Colonic mucosa (tissue), 4 donors: ENCODE measurements at regions not wholly inside any gene's neighbourhood (a gene's known extent, or its start where the extent isn't known, plus 50 kb on each side); places are given as distances from the start of the nearest gene placed in this dataset.

Experiments
- DNase-seq: peaks from one replicate; pipeline ENCODE4 v3.0.0-alpha.2; 2020
- H3K27ac ChIP-seq: fragments of 200-600 bp; one replicate; pipeline ENCODE4 v1.8.0; 2021
- H3K27me3 ChIP-seq: fragments of 200-600 bp; one replicate; pipeline ENCODE4 v1.8.0; 2021
- H3K36me3 ChIP-seq: fragments of 200-600 bp; one replicate; pipeline ENCODE4 v1.8.0; 2021
- H3K4me1 ChIP-seq: fragments of 200-600 bp; one replicate; pipeline ENCODE4 v1.8.0; 2021; ENCODE audit warnings: mild to moderate bottlenecking
- H3K4me3 ChIP-seq: fragments of 200-600 bp; one replicate; pipeline ENCODE4 v1.8.0; 2021
- H3K9ac ChIP-seq, 2 donors: one replicate each; pipeline ENCODE4 v1.7.0; 2013; ENCODE audit warnings: control low read depth in 2 of 2, low read depth in 2 of 2, low read length in 2 of 2
- H3K9me3 ChIP-seq: fragments of 200-600 bp; one replicate; pipeline ENCODE4 v1.8.0; 2021
- intact Hi-C: fragments of 100-400 bp; cut with DNase I; formaldehyde crosslinking; loops from one replicate; pipeline ENCODE4 v1.14.1; 2022
- TF ChIP-seq, protein P1 (sequence below): fragments of 200-600 bp; IDR thresholded peaks from one replicate; pipeline ENCODE4 v1.8.0; 2022; ENCODE audit warnings: antibody characterized with exemption, mild to moderate bottlenecking
- donor health status: healthy.
- donor health status: DM: no; HTN: no; CAD: no.
- donor health status: DM: no; HTN: no; CAD: no.

DNA sequence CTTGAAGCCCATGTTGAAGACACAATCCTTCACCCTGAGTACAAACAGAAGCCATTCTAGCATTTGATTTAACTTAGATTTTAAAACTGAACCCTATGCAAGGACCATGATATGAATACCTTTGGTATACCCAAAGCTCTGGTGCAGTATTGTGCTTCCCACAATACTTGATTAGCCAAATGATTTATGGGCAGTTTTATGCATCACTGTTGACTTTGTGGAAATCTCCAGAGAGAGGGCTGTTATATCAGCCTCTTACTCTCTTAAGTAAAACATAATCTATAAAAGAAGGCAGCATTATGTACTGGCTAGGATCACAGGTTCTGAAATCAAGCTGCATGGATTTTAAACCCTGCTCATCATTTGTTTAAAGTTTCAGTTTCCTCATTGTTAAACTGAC lies 762.8 kb downstream of the EFNA5 start:
- no peak for DNase-seq
- Histone ChIP-seq H3K4me1 (no peaks in the 10 kb centered on the region), H3K27me3 (no peaks in the 10 kb centered on the region), H3K4me3 (no peak overlapping the region), H3K9me3 (no peaks in the 10 kb centered on the region), H3K36me3 (no peaks in the 10 kb centered on the region), H3K9ac (no peak overlapping the region), H3K27ac (no peak overlapping the region)
- TF ChIP-seq, protein P1, sequence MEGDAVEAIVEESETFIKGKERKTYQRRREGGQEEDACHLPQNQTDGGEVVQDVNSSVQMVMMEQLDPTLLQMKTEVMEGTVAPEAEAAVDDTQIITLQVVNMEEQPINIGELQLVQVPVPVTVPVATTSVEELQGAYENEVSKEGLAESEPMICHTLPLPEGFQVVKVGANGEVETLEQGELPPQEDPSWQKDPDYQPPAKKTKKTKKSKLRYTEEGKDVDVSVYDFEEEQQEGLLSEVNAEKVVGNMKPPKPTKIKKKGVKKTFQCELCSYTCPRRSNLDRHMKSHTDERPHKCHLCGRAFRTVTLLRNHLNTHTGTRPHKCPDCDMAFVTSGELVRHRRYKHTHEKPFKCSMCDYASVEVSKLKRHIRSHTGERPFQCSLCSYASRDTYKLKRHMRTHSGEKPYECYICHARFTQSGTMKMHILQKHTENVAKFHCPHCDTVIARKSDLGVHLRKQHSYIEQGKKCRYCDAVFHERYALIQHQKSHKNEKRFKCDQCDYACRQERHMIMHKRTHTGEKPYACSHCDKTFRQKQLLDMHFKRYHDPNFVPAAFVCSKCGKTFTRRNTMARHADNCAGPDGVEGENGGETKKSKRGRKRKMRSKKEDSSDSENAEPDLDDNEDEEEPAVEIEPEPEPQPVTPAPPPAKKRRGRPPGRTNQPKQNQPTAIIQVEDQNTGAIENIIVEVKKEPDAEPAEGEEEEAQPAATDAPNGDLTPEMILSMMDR, result no peak
- intact Hi-C loops, result no loop called here

GRCh38 chr5:106906199-106906598 lies 764.5 kb downstream of the EFNA5 start:
- H3K4me1 ChIP-seq, result no peaks in the 10 kb centered on the region
- H3K27ac ChIP-seq, result no peak overlapping the region
- DNase-seq, result no peak
- H3K4me3 ChIP-seq, result no peak overlapping the region
- intact Hi-C loops, result no loop called here
- no peaks in the 10 kb centered on the region for H3K9me3 ChIP-seq
- H3K9ac ChIP-seq, result no peak overlapping the region
- no peaks in the 10 kb centered on the region for H3K36me3 ChIP-seq
- TF ChIP-seq, protein P1, result no peak
- H3K27me3 ChIP-seq, result no peaks in the 10 kb centered on the region

DNA sequence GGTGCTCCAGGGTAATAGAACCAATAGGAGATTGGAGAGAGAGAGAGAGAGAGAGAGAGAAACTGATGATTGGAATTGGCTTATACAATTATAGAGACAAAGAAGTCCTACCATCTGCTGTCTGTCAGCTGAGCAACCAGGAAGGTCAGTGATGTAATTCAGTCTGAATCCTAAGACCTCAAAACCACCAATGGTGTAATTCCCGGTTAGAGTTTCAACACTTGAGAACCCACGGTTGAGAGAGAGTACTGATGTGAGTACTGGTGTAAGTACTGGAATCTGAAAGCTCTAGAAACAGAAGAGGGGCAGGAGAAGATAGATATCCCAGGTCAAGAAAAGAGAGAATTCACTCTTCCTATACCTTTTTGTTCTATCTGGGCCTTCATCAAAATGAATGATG lies 775.8 kb downstream of the EFNA5 start:
- H3K9me3 ChIP-seq, result no peaks in the 10 kb centered on the region
- H3K4me1 ChIP-seq, result no peaks in the 10 kb centered on the region
- no peaks in the 10 kb centered on the region for H3K27me3 ChIP-seq
- intact Hi-C loops, result no loop called here
- no peak overlapping the region for H3K4me3 ChIP-seq
- H3K27ac ChIP-seq, result no peak overlapping the region
- no peak for DNase-seq
- TF ChIP-seq, protein P1, result no peak
- H3K36me3 ChIP-seq, result no peaks in the 10 kb centered on the region
- H3K9ac ChIP-seq, result no peak overlapping the region

- no peak for DNase-seq
- no peaks in the 10 kb centered on the region for H3K9me3 ChIP-seq
- no peak overlapping the region for H3K4me3 ChIP-seq
- no peaks in the 10 kb centered on the region for H3K36me3 ChIP-seq
- TF ChIP-seq, protein P1, result no peak
- H3K27ac ChIP-seq, result no peak overlapping the region
- no peaks in the 10 kb centered on the region for H3K27me3 ChIP-seq
- no peak overlapping the region for H3K9ac ChIP-seq
- intact Hi-C loops, result no loop called here
- no peaks in the 10 kb centered on the region for H3K4me1 ChIP-seq
These were observed 788.7 kb downstream of the EFNA5 start for GRCh38 chr5:106882035-106882434.

DNA sequence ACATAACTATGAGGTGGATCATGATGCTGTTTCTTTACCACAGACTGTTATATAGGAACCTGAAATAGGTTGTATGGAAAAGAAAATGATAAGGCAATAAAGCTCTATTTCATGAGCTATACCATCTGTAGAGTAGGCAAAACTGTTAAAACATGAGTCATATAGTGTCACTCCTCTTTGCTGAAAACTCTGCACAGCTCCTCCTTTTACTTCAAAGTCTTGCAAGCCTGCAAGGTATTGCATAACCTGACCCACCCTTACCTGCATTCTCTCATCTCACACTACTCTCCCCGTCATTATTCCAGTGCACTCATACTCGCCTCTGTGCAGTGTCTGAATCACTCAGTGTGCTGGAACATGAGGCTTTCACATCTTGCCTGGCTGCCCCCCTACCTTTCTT lies 790.1 kb downstream of the EFNA5 start:
- Histone ChIP-seq H3K27ac (no peak overlapping the region), H3K4me1 (no peaks in the 10 kb centered on the region), H3K9me3 (no peaks in the 10 kb centered on the region), H3K36me3 (no peaks in the 10 kb centered on the region), H3K27me3 (no peaks in the 10 kb centered on the region), H3K4me3 (no peak overlapping the region), H3K9ac (no peak overlapping the region)
- DNase-seq, result no peak
- intact Hi-C loops, result no loop called here
- TF ChIP-seq, protein P1, result no peak

- H3K27ac ChIP-seq, result no peak overlapping the region
- no peak for DNase-seq
- no peak overlapping the region for H3K4me3 ChIP-seq
- intact Hi-C loops, result no loop called here
- no peaks in the 10 kb centered on the region for H3K27me3 ChIP-seq
- no peaks in the 10 kb centered on the region for H3K36me3 ChIP-seq
- no peaks in the 10 kb centered on the region for H3K4me1 ChIP-seq
- TF ChIP-seq, protein P1, result no peak
- H3K9ac ChIP-seq, result no peak overlapping the region
- H3K9me3 ChIP-seq, result no peaks in the 10 kb centered on the region
These were observed 792.9 kb downstream of the EFNA5 start for GRCh38 chr5:106877881-106878280.
